Loucy (cell line): ENCODE measurements at regions not wholly inside any gene's neighbourhood (a gene's known extent, or its start where the extent isn't known, plus 50 kb on each side); places are given as distances from the start of the nearest gene placed in this dataset.

Experiments used
- H2AFZ ChIP-seq: fragments of 200-600 bp; sonication (generic); 2 replicates; pipeline ENCODE4 v1.6.0; 2016; ENCODE audit warnings: antibody characterized with exemption, mild to moderate bottlenecking, low read length, moderate library complexity
- H3F3A ChIP-seq: fragments of 200-600 bp; 2 replicates; pipeline ENCODE4 v1.6.0; 2016; ENCODE audit warnings: antibody characterized with exemption, low read depth, mild to moderate bottlenecking
- H3K27me3 ChIP-seq: fragments of 200-600 bp; sonication (generic); 2 replicates; pipeline ENCODE4 v1.6.1; 2014; ENCODE audit warnings: low read length, mild to moderate bottlenecking; ENCODE audit not compliant: insufficient read depth, poor library complexity, severe bottlenecking
- H3K36me3 ChIP-seq: fragments of 200-600 bp; sonication (generic); 2 replicates; pipeline ENCODE4 v1.6.1; 2016; ENCODE audit warnings: low read length; ENCODE audit not compliant: insufficient read depth
- H3K4me1 ChIP-seq: fragments of 200-600 bp; sonication (generic); 2 replicates; pipeline ENCODE4 v1.5.1; 2014; ENCODE audit warnings: low read length, mild to moderate bottlenecking; ENCODE audit not compliant: insufficient read depth, poor library complexity, severe bottlenecking
- H3K4me2 ChIP-seq: fragments of 200-600 bp; sonication (generic); 2 replicates; pipeline ENCODE4 v1.6.0; 2014; ENCODE audit warnings: antibody characterized with exemption, low read length, low read depth, mild to moderate bottlenecking; ENCODE audit not compliant: poor library complexity, severe bottlenecking
- H3K4me3 ChIP-seq: fragments of 200-600 bp; sonication (generic); 2 replicates; pipeline ENCODE4 v1.5.1; 2014; ENCODE audit warnings: low read length, mild to moderate bottlenecking, mixed read lengths; ENCODE audit not compliant: poor library complexity, severe bottlenecking
- H3K79me2 ChIP-seq: fragments of 200-600 bp; sonication (generic); 2 replicates; pipeline ENCODE4 v1.6.1; 2014; ENCODE audit warnings: low read length; ENCODE audit not compliant: insufficient read depth
- H3K9ac ChIP-seq: fragments of 200-600 bp; sonication (generic); 2 replicates; pipeline ENCODE4 v1.6.0; 2014; ENCODE audit warnings: mild to moderate bottlenecking, low read depth, low read length, moderate library complexity; ENCODE audit not compliant: poor library complexity, severe bottlenecking
- H3K9me2 ChIP-seq: fragments of 200-600 bp; sonication (generic); replicated peaks from 2 replicates; pipeline ENCODE4 v1.6.1; 2016; ENCODE audit warnings: low read depth, low read length, mixed read lengths
- H3K9me3 ChIP-seq: fragments of 200-600 bp; sonication (generic); 2 replicates; pipeline ENCODE4 v1.6.1; 2014; ENCODE audit warnings: mild to moderate bottlenecking, antibody characterized with exemption, low read length, low read depth; ENCODE audit not compliant: insufficient read depth
- H4K20me1 ChIP-seq: fragments of 200-600 bp; sonication (generic); 2 replicates; pipeline ENCODE4 v1.6.0; 2014; ENCODE audit warnings: antibody characterized with exemption, low read length, mild to moderate bottlenecking; ENCODE audit not compliant: insufficient read depth, poor library complexity, severe bottlenecking
- CTCF ChIP-seq: fragments of 200-600 bp; sonication (generic); conservative IDR thresholded peaks from 2 replicates; pipeline ENCODE4 v1.5.1; 2014; ENCODE audit warnings: mild to moderate bottlenecking, antibody characterized with exemption, low read length
- EZH2phosphoT487 ChIP-seq: fragments of 200-600 bp; IDR thresholded peaks from 2 replicates; pipeline ENCODE4 v1.6.1; 2018; ENCODE audit warnings: antibody characterized with exemption, mild to moderate bottlenecking, moderate library complexity, borderline replicate concordance

GRCh38 chr11:95705485-95706124 lies 84.0 kb downstream of the FAM76B start:
- Histone ChIP-seq H3K79me2 (no peaks in the 10 kb centered on the region), H3K36me3 (no peaks in the 10 kb centered on the region), H4K20me1 (no peaks in the 10 kb centered on the region), H3K9me2 (no peaks in the 10 kb centered on the region), H3K4me1 (peaks cover 9% of the 10 kb centered on the region), H3K9ac (no peak overlapping the region), H3K4me3 (no peak overlapping the region), H3K9me3 (no peaks in the 10 kb centered on the region), H2AFZ (peak overlapping the region; percentile 69), H3K4me2 (no peak overlapping the region), H3F3A (no peaks in the 10 kb centered on the region), H3K27me3 (no peaks in the 10 kb centered on the region)
- peak; percentile 99 for TF ChIP-seq CTCF
- no peak for TF ChIP-seq EZH2phosphoT487

GRCh38 chr11:95704865-95705264 lies 84.7 kb downstream of the FAM76B start:
- H4K20me1 ChIP-seq: no peaks in the 10 kb centered on the region
- TF ChIP-seq CTCF: no peak
- no peak for TF ChIP-seq EZH2phosphoT487
- H3K9me3 ChIP-seq: no peaks in the 10 kb centered on the region
- H2AFZ ChIP-seq: no peak overlapping the region
- no peaks in the 10 kb centered on the region for H3K27me3 ChIP-seq
- H3F3A ChIP-seq: no peaks in the 10 kb centered on the region
- H3K4me3 ChIP-seq: no peak overlapping the region
- H3K4me2 ChIP-seq: no peak overlapping the region
- H3K9me2 ChIP-seq: no peaks in the 10 kb centered on the region
- H3K36me3 ChIP-seq: no peaks in the 10 kb centered on the region
- H3K4me1 ChIP-seq: peaks cover 17% of the 10 kb centered on the region
- no peak overlapping the region for H3K9ac ChIP-seq
- no peaks in the 10 kb centered on the region for H3K79me2 ChIP-seq

GRCh38 chr11:95703049-95703448 lies 86.5 kb downstream of the FAM76B start:
- no peaks in the 10 kb centered on the region for H3K27me3 ChIP-seq
- no peak overlapping the region for H2AFZ ChIP-seq
- no peaks in the 10 kb centered on the region for H3K9me2 ChIP-seq
- H3K36me3 ChIP-seq: no peaks in the 10 kb centered on the region
- peaks cover 35% of the 10 kb centered on the region for H3K4me1 ChIP-seq
- no peak overlapping the region for H3K9ac ChIP-seq
- H3K79me2 ChIP-seq: no peaks in the 10 kb centered on the region
- H3K4me3 ChIP-seq: no peak overlapping the region
- no peak for TF ChIP-seq EZH2phosphoT487
- no peak for TF ChIP-seq CTCF
- no peaks in the 10 kb centered on the region for H3K9me3 ChIP-seq
- H3F3A ChIP-seq: no peaks in the 10 kb centered on the region
- no peak overlapping the region for H3K4me2 ChIP-seq
- H4K20me1 ChIP-seq: no peaks in the 10 kb centered on the region
